PC-3 (cell line): ENCODE measurements at regions not wholly inside any gene's neighbourhood (a gene's known extent, or its start where the extent isn't known, plus 50 kb on each side); places are given as distances from the start of the nearest gene placed in this dataset.

Experiments
- CTCF ChIP-seq: fragments of 300-600 bp; sonication (generic); conservative IDR thresholded peaks from 2 replicates; pipeline ENCODE4 v1.5.1; 2017; ENCODE audit warnings: antibody characterized with exemption, low read depth, mild to moderate bottlenecking, low read length
- EZH2 ChIP-seq: fragments of 300-600 bp; sonication (generic); IDR thresholded peaks from one replicate; pipeline ENCODE4 v1.6.1; 2017; ENCODE audit warnings: antibody characterized with exemption, mild to moderate bottlenecking, low read length; ENCODE audit not compliant: unreplicated experiment

- TF ChIP-seq CTCF (no peak), EZH2 (no peak)
Observed at GRCh38 chr14:98280436-98280835, 991.6 kb downstream of the BCL11B start.
